ENCODE measurements at regions not wholly inside any gene's neighbourhood (a gene's known extent, or its start where the extent isn't known, plus 50 kb on each side); places are given as distances from the start of the nearest gene placed in this dataset.

DNA sequence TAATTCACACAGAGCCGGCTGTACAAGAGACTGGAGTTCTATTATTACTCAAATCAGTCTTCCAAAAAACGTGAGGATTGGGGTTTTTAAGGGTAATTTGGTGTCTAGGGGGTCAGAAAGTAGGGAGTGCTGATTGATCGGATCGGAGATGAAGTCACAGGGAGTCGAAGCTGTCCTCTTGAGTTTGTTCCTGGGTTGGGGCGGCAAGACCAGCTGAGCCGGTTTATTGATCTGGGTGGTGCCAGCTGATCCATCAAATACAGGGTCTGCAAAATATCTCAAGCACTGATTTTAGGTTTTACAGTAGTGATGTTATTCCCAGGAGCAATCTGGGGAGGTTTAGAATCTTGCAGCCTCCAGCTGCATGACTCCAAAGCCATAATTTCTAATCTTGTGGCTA is 262.7 kb downstream of the KCNRG start:
- no peak for TF ChIP-seq CTCF (conservative IDR thresholded peaks at IDR 0.05)
- Mint-ChIP-seq H3K4me3 (no peak overlapping the region), H3K27ac (peak overlapping the region in 1 of 3 experiments; percentile 62; a peak in 1 of 7 replicates), H3K36me3 (ENCODE audit: insufficient read depth in 1 of 3, low read depth in 3 of 3) (peaks cover 9 to 15% (median 11%) of the 10 kb centered on the region in 3 experiments), H3K27me3 (ENCODE audit: low read depth) (no peaks in the 10 kb centered on the region; the same call in 1 of the 2 replicates), H3K9me3 (peaks cover 5 to 10% of the 10 kb centered on the region in 2 experiments), H3K4me1 (peaks cover 49 to 56% of the 10 kb centered on the region in 2 experiments)
- no peak overlapping the region for H3T11ph ChIP-seq (ENCODE audit: low read length)
- no peak overlapping the region for H2BK12ac ChIP-seq (ENCODE audit: insufficient read length, low read depth, low read length)
- no peaks in the 10 kb centered on the region for H3K9me3 ChIP-seq (ENCODE audit: control insufficient read depth, low read depth, low read length)
- H4K8ac ChIP-seq (replicated peaks; ENCODE audit: insufficient read length, low read depth, low read length), result no peak overlapping the region
- H3K56ac ChIP-seq (ENCODE audit: insufficient read length, low read depth, low read length), result no peak overlapping the region
- H3K79me1 ChIP-seq (ENCODE audit: insufficient read depth, low read depth, low read length, poor library complexity, severe bottlenecking), result no peaks in the 10 kb centered on the region
- H3K4me2 ChIP-seq (ENCODE audit: insufficient read depth, insufficient read length, low read length), result no peak overlapping the region
- H3K79me2 ChIP-seq (ENCODE audit: insufficient read depth, low read length), result no peaks in the 10 kb centered on the region
- no peak overlapping the region for H2BK20ac ChIP-seq (ENCODE audit: low read depth, low read length, poor library complexity, severe bottlenecking)
- peaks cover 16% of the 10 kb centered on the region; the same call in 1 of the 2 replicates for H3K4me1 ChIP-seq (ENCODE audit: insufficient read depth, low read length)
- H3K18ac ChIP-seq (ENCODE audit: insufficient read length, low read depth, low read length), result no peak overlapping the region
- no peak overlapping the region for H2AFZ ChIP-seq (ENCODE audit: low read length)
- no peak overlapping the region for H4K91ac ChIP-seq (ENCODE audit: insufficient read length, low read depth, low read length)
- no peaks in the 10 kb centered on the region for H3K23me2 ChIP-seq (ENCODE audit: insufficient read length, low read depth, low read length, poor library complexity, severe bottlenecking)
- no peak overlapping the region for H3K9ac ChIP-seq (ENCODE audit: extremely low read depth, insufficient read length, low read length)
- no peaks in the 10 kb centered on the region for H4K20me1 ChIP-seq (ENCODE audit: control insufficient read depth, insufficient read depth, insufficient read length)
- DNase-seq, result no peak
- no peak overlapping the region for H4K5ac ChIP-seq (ENCODE audit: insufficient read length, low read depth, low read length)
- no peak overlapping the region for H2AK5ac ChIP-seq (ENCODE audit: insufficient read length, low read length)
- H3K23ac ChIP-seq (ENCODE audit: insufficient read length, low read depth, low read length), result no peak overlapping the region
- WGBS (ENCODE audit: extremely low coverage, insufficient read length, low lambda C conversion rate), result no CpG with 5 or more reads among the region's 7 CpGs
- H3K14ac ChIP-seq (ENCODE audit: insufficient read depth, low read length), result no peak overlapping the region
- no peak overlapping the region for H3K27ac ChIP-seq (ENCODE audit: insufficient read length, low read depth, low read length)
- no peak overlapping the region for H2BK15ac ChIP-seq (ENCODE audit: low read depth, low read length)
- H3K4ac ChIP-seq (ENCODE audit: low read depth, low read length), result no peak overlapping the region
- no peak overlapping the region for H2BK5ac ChIP-seq (ENCODE audit: insufficient read length, low read length)
- H2BK120ac ChIP-seq (ENCODE audit: low read depth, low read length, poor library complexity, severe bottlenecking), result no peak overlapping the region
- no peaks in the 10 kb centered on the region for H3K27me3 ChIP-seq (ENCODE audit: insufficient read depth, low read length)

All from H9 (cell line).